PC-9 (cell line): ENCODE measurements at regions not wholly inside any gene's neighbourhood (a gene's known extent, or its start where the extent isn't known, plus 50 kb on each side); places are given as distances from the start of the nearest gene placed in this dataset.

ENCODE experiments used
- BruUV-seq: library from RNA; stranded (reverse); fragments of 400-500 nt; replicated peaks from 2 replicates; lab custom pipeline; 2021; lab: Mats Ljungman, UMichigan
- CTCF ChIA-PET: fragments of 300-600 bp; sonication (Branson Sonifier 250); formaldehyde crosslinking; loops from one replicate; lab custom pipeline; 2022; ENCODE audit warnings: antibody characterized with exemption; lab: Charles Lee
- POLR2A ChIA-PET: fragments of 300-600 bp; sonication (Branson Sonifier 250); formaldehyde crosslinking; loops from one replicate; lab custom pipeline; 2022; ENCODE audit warnings: antibody characterized with exemption; ENCODE audit not compliant: unreplicated experiment; lab: Charles Lee
- DNase-seq, 2 experiments: peaks; one replicate each; pipeline versions ENCODE4 v3.0.0 to v3.0.0-alpha.2; 2015 to 2022; ENCODE audit warnings: mixed read lengths in 1 of 2
- H2AFZ ChIP-seq: fragments of 200-600 bp; sonication (generic); 2 replicates; pipeline ENCODE4 v1.8.1; 2017; ENCODE audit warnings: antibody characterized with exemption
- H3F3A ChIP-seq: fragments of 200-600 bp; sonication (generic); 2 replicates; pipeline ENCODE4 v1.8.1; 2017; ENCODE audit warnings: antibody characterized with exemption, mild to moderate bottlenecking, low read depth; ENCODE audit not compliant: insufficient read depth
- H3K27ac ChIP-seq: fragments of 200-600 bp; sonication (generic); 2 replicates; pipeline ENCODE4 v1.6.1; 2016; ENCODE audit warnings: mixed run types
- H3K27me3 ChIP-seq: fragments of 200-600 bp; sonication (generic); 2 replicates; pipeline ENCODE4 v1.6.1; 2016; ENCODE audit warnings: low read depth, mixed run types; ENCODE audit not compliant: insufficient read depth
- H3K36me3 ChIP-seq: fragments of 200-600 bp; sonication (generic); 2 replicates; pipeline ENCODE4 v1.6.1; 2016; ENCODE audit warnings: low read depth, mixed run types
- H3K4me1 ChIP-seq: fragments of 200-600 bp; sonication (generic); replicated peaks from 2 replicates; pipeline ENCODE4 v1.6.1; 2016; ENCODE audit warnings: mixed run types; ENCODE audit not compliant: insufficient read depth
- H3K4me2 ChIP-seq: fragments of 200-600 bp; sonication (generic); 2 replicates; pipeline ENCODE4 v1.6.1; 2017; ENCODE audit warnings: mixed run types
- H3K4me3 ChIP-seq: fragments of 200-600 bp; sonication (generic); 2 replicates; pipeline ENCODE4 v1.6.1; 2016; ENCODE audit warnings: mixed run types
- H3K79me2 ChIP-seq: fragments of 200-600 bp; sonication (generic); 2 replicates; pipeline ENCODE4 v1.6.1; 2017; ENCODE audit warnings: low read depth, mixed run types
- H3K9me2 ChIP-seq: fragments of 200-600 bp; sonication (generic); 2 replicates; pipeline ENCODE4 v1.8.1; 2017; ENCODE audit warnings: mild to moderate bottlenecking; ENCODE audit not compliant: insufficient read depth
- H3K9me3 ChIP-seq: fragments of 200-600 bp; sonication (generic); 2 replicates; pipeline ENCODE4 v1.8.1; 2016; ENCODE audit warnings: low read depth; ENCODE audit not compliant: insufficient read depth
- H4K20me1 ChIP-seq: fragments of 200-600 bp; sonication (generic); 2 replicates; pipeline ENCODE4 v1.8.1; 2017; ENCODE audit not compliant: insufficient read depth
- EZH2 ChIP-seq: fragments of 200-600 bp; sonication (generic); IDR thresholded peaks from 2 replicates; pipeline ENCODE4 v1.8.0; 2017; ENCODE audit warnings: antibody characterized with exemption, low read depth
- intact Hi-C: fragments of 100-400 bp; cut with micrococcal nuclease; formaldehyde crosslinking; loops from one replicate; pipeline ENCODE4 v1.10.0; 2022; ENCODE audit not compliant: unreplicated experiment
- TF ChIP-seq, protein P1 (sequence below): fragments of 200-600 bp; sonication (generic); conservative IDR thresholded peaks from 2 replicates; pipeline ENCODE4 v1.6.1; 2017; ENCODE audit warnings: mixed run types, antibody characterized with exemption, mild to moderate bottlenecking, moderate library complexity

DNA sequence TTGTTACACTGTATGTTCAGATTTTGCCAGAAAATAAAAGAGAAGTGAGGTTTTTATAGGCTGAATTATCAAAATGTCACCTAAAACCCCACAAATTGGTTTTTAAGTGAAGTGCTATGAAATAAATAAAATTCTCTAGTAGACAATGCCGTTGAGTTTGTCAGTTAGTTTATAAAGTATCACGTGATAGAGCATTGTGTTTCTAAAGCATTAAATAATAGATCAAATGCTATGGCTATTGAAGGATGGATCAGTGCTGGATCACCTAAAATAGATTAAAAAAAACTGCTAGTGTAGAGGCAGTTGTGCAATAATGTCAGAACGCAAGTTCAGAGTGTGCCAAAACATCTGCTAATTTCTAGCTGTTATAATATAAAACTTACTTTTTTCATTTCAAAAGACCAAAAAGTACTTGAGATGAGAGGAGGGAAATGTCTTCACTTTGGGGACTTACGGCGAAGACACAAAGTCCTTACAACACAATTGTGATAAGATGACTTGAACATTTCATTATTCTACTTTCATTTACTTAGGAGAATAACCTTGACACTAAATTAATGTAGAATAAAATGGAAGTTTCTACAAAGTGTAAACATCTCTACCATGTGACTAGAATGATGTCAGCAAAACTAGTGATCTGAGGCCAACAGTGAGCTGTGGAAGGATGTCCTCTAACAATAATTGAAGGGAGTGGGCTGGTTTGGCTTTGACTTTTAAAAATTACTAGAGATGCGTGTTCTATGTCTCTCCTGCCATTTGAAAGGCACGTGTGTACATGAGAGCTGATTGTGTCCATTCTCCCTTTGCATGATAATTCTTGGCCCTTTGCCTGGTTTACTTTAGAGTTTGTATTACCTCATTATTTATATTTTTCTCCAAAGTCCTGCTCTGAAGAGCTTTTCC lies 154.4 kb upstream of the PDE3A start:
- intact Hi-C loops: loop anchor here (5.0 kb wide), 1 partner anchor 457 kb away; no protein-coding TSS in a partner anchor
- Histone ChIP-seq H3K79me2 (no peaks in the 10 kb centered on the region), H3K4me3 (no peak overlapping the region), H3K9me2 (no peaks in the 10 kb centered on the region), H3F3A (no peaks in the 10 kb centered on the region), H2AFZ (no peak overlapping the region), H3K4me1 (no peaks in the 10 kb centered on the region), H3K36me3 (no peaks in the 10 kb centered on the region), H3K27ac (no peak overlapping the region), H4K20me1 (no peaks in the 10 kb centered on the region), H3K9me3 (no peaks in the 10 kb centered on the region), H3K27me3 (no peaks in the 10 kb centered on the region), H3K4me2 (no peak overlapping the region)
- BruUV-seq: no TSS peak
- no peak for DNase-seq
- TF ChIP-seq, protein P1, sequence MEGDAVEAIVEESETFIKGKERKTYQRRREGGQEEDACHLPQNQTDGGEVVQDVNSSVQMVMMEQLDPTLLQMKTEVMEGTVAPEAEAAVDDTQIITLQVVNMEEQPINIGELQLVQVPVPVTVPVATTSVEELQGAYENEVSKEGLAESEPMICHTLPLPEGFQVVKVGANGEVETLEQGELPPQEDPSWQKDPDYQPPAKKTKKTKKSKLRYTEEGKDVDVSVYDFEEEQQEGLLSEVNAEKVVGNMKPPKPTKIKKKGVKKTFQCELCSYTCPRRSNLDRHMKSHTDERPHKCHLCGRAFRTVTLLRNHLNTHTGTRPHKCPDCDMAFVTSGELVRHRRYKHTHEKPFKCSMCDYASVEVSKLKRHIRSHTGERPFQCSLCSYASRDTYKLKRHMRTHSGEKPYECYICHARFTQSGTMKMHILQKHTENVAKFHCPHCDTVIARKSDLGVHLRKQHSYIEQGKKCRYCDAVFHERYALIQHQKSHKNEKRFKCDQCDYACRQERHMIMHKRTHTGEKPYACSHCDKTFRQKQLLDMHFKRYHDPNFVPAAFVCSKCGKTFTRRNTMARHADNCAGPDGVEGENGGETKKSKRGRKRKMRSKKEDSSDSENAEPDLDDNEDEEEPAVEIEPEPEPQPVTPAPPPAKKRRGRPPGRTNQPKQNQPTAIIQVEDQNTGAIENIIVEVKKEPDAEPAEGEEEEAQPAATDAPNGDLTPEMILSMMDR: no peak
- no peak for TF ChIP-seq EZH2
- ChIA-PET POLR2A (no interaction called here), CTCF (interaction anchor here (0.6 kb wide), 1 partner anchor 36 kb away, joined by 6 read pairs; no protein-coding TSS in a partner anchor)

DNA sequence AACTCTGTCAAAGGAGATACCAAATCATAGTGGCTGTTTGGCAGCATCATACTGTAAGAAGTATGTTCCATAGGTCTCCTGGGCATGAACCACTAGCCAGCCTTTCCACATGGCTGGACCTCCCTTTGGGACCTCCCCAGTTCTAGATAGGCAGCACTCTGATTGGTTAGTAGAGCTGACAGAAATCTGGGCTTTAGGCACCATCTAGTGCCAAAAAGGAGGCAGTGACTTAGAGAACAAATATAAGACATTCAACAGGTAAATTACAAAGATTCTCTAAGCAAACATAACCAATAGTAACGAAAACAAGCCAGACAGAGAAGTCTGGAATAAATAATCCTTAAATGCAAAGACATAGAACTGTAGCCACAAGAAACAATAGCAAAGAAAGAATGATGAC lies 148.0 kb upstream of the PDE3A start:
- TF ChIP-seq EZH2: no peak
- TF ChIP-seq, protein P1: peak; percentile 38; the same call in 1 of the 2 replicates
- intact Hi-C loops: loop anchor here (1.0 kb wide), 1 partner anchor 481 kb away; no protein-coding TSS in a partner anchor
- POLR2A ChIA-PET: no interaction called here

DNA sequence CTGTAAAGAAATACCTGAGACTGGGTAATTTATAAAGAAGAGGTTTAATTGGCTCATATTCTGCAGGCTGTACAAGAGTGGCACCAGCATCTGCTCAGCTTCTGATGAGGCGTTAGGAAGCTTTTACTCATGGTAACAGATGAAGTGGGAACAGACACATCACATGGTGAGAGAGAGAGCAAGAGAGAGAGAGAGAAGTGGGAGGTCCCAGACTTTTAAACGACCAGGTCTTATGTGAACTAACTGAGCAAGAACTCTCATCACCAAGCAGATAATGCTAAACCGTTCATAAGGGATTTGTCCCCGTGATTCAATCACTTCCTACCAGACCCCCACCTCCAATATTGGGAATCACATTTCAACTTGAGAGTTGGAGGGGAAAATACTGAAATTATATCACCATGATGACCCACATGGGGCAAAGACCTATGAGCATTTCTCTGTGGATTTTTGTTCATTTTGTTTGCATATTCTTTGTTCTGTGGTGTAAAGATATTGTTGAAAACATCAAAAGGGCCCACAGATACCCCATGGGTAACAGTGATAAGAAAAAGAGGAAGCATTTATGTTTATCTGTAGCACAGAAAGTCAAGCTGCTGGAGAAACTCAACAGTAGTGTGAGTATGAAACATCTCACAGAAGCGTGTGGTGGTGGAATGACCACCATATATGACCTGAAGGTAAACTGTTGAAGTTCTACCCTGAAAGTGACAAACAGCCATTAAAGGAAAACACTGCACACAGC lies 135.2 kb upstream of the PDE3A start:
- no peak overlapping the region for H3K4me2 ChIP-seq
- ChIA-PET CTCF (no interaction called here), POLR2A (no interaction called here)
- no peaks in the 10 kb centered on the region for H3K36me3 ChIP-seq
- H2AFZ ChIP-seq: no peak overlapping the region
- no peak for TF ChIP-seq EZH2
- TF ChIP-seq, protein P1: no peak
- H3K4me3 ChIP-seq: no peak overlapping the region
- H3K9me3 ChIP-seq: no peaks in the 10 kb centered on the region
- no peaks in the 10 kb centered on the region for H3K9me2 ChIP-seq
- H3K79me2 ChIP-seq: no peaks in the 10 kb centered on the region
- no peak for DNase-seq
- H4K20me1 ChIP-seq: no peaks in the 10 kb centered on the region
- no peaks in the 10 kb centered on the region for H3K4me1 ChIP-seq
- BruUV-seq: no TSS peak
- H3K27me3 ChIP-seq: no peaks in the 10 kb centered on the region
- H3K27ac ChIP-seq: no peak overlapping the region
- intact Hi-C loops: no loop called here
- H3F3A ChIP-seq: no peaks in the 10 kb centered on the region

More for the DNA sequence above, 148.0 kb upstream of the PDE3A start:
- H3K27ac ChIP-seq: no peak overlapping the region
- H2AFZ ChIP-seq: no peak overlapping the region
- no peak overlapping the region for H3K4me2 ChIP-seq
- H3K79me2 ChIP-seq: no peaks in the 10 kb centered on the region
- no peaks in the 10 kb centered on the region for H3K27me3 ChIP-seq
- H3K9me3 ChIP-seq: no peaks in the 10 kb centered on the region
- no peak overlapping the region for H3K4me3 ChIP-seq
- no peaks in the 10 kb centered on the region for H3K9me2 ChIP-seq
- 0 out of 2 replicates have a peak, but pooled peaks cover 2% of the 10 kb centered on the region for H4K20me1 ChIP-seq
- H3K36me3 ChIP-seq: no peaks in the 10 kb centered on the region
- H3F3A ChIP-seq: no peaks in the 10 kb centered on the region
- CTCF ChIA-PET: no interaction called here
- no peak for DNase-seq
- BruUV-seq: no TSS peak
- no peaks in the 10 kb centered on the region for H3K4me1 ChIP-seq
